Mucosa of descending colon (tissue), 3 donors: ENCODE measurements at regions not wholly inside any gene's neighbourhood (a gene's known extent, or its start where the extent isn't known, plus 50 kb on each side); places are given as distances from the start of the nearest gene placed in this dataset.

Experiments
- ATAC-seq: fragments of 200-7000 bp; cut with Tn5 transposase; one replicate; pipeline ENCODE4 v1.9.1; 2020; ENCODE audit warnings: mild to moderate bottlenecking, moderate library complexity
- DNase-seq, 3 donors: peaks; one replicate each; pipeline ENCODE4 v3.0.0-alpha.2; 2020
- H3K36me3 ChIP-seq: fragments of 200-600 bp; one replicate; pipeline ENCODE4 v1.8.0; 2021; ENCODE audit warnings: low read depth, mild to moderate bottlenecking
- H3K4me1 ChIP-seq: fragments of 200-600 bp; one replicate; pipeline ENCODE4 v1.8.0; 2021; ENCODE audit warnings: low read depth, mild to moderate bottlenecking
- H3K4me3 ChIP-seq: fragments of 200-600 bp; one replicate; pipeline ENCODE4 v1.8.0; 2021; ENCODE audit warnings: mild to moderate bottlenecking
- H3K9me3 ChIP-seq: fragments of 200-600 bp; one replicate; pipeline ENCODE4 v1.8.0; 2021; ENCODE audit warnings: mild to moderate bottlenecking
- intact Hi-C, 2 donors: fragments of 100-400 bp; cut with DNase I in 1 of 2; cut with micrococcal nuclease in 1 of 2; formaldehyde crosslinking; loops; one replicate each; pipeline versions ENCODE4 v1.11.0 to v1.11.1; 2022; cut with DNase I, micrococcal nuclease
- TF ChIP-seq, protein P1 (sequence below): fragments of 200-600 bp; IDR thresholded peaks from one replicate; pipeline ENCODE4 v1.8.0; 2022; ENCODE audit warnings: antibody characterized with exemption, mild to moderate bottlenecking
- donor health status: DM: no; HTN: no; CAD: no; lungs with moderate emphysema.
- donor health status: DM: no; HTN: no; CAD: no.
- donor health status: DM: no; HTN: yes; CAD: no.

DNA sequence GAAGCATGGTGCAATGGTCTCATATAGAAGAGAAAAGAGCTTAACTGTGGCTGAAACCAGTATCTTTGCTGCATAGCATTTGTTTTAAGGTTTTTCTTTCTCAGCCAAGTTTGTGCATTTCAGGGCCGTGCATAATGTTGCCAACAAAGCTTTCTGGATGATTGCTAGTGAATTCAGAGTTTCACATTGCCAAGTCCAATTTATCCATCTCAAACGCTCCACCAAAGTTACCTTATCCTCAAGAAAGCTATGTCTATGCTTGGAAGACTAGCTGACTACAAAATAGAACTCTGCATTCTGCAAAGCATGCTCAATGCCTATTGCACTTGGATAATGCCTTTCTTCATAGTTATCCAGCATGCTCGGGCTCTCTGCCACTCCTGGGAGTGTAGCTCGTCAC, 535.8 kb upstream of the SGCG start:
- Histone ChIP-seq H3K9me3 (no peaks in the 10 kb centered on the region), H3K4me1 (no peaks in the 10 kb centered on the region), H3K4me3 (no peak overlapping the region), H3K36me3 (no peaks in the 10 kb centered on the region)
- no peak for ATAC-seq
- no peak for DNase-seq
- intact Hi-C loops, result no loop called here
- TF ChIP-seq, protein P1, sequence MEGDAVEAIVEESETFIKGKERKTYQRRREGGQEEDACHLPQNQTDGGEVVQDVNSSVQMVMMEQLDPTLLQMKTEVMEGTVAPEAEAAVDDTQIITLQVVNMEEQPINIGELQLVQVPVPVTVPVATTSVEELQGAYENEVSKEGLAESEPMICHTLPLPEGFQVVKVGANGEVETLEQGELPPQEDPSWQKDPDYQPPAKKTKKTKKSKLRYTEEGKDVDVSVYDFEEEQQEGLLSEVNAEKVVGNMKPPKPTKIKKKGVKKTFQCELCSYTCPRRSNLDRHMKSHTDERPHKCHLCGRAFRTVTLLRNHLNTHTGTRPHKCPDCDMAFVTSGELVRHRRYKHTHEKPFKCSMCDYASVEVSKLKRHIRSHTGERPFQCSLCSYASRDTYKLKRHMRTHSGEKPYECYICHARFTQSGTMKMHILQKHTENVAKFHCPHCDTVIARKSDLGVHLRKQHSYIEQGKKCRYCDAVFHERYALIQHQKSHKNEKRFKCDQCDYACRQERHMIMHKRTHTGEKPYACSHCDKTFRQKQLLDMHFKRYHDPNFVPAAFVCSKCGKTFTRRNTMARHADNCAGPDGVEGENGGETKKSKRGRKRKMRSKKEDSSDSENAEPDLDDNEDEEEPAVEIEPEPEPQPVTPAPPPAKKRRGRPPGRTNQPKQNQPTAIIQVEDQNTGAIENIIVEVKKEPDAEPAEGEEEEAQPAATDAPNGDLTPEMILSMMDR, result no peak

DNA sequence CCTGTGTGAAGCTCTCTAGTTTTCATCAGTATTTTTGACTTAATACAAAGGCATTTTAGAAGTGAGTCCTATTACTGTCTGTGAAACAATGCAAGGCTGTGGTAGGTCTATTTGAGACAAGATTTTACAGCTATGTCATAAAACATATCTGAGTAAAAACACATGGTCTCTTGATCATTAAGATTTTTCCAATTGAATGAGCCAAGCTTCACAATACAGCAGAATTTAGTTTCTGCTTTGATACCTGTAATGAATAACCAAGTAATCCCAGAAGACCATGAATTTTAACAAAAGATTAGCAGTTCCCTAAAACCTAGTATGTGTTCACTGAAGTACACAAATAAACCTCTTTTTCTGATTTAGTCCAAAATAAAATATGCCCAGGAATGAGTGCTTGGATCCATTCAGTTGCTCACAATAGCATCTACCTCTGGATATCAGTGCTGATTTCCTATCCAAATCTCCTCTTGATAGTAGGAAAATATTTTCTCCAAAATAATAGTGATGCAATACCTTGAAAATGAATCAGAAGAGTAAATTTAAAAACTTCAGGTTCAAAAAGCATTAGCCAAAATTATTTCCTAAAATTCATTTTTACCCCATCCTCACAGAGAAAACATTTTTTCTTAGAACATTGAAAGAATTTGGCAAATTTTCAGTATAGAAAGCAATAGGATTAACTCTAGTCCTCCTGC, 533.5 kb upstream of the SGCG start:
- intact Hi-C loops, result no loop called here
- Histone ChIP-seq H3K9me3 (no peaks in the 10 kb centered on the region), H3K4me1 (no peaks in the 10 kb centered on the region), H3K4me3 (no peak overlapping the region), H3K36me3 (no peaks in the 10 kb centered on the region)
- TF ChIP-seq, protein P1, result no peak
- ATAC-seq, result no peak
- no peak for DNase-seq

DNA sequence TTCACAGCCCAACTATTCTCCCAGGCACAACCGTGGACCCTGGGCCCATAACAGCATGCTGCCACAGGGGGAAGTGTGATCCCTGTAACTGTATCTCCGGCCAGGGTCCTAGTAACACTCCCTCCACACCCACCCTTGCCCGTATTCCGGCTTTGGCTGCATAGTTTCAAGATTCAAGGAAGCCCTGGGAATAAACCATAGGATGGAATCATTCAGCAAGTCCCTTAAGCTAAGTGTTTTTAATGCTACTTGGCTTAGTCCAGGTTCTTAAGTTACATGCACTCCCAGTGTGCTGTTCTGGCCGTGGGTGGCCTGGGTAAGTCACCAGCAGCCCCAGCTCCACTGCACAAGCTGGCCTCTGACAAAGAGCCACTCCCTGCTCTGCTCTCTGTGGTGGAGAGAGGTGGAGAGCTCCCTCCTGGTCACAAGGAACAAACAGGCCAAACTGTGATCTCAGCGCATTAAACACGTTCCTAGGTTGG, 532.4 kb upstream of the SGCG start:
- H3K9me3 ChIP-seq, result no peaks in the 10 kb centered on the region
- H3K4me1 ChIP-seq, result no peaks in the 10 kb centered on the region
- ATAC-seq (no peak), DNase-seq (no peak)
- intact Hi-C loops, result no loop called here
- TF ChIP-seq, protein P1, result no peak
- no peaks in the 10 kb centered on the region for H3K36me3 ChIP-seq
- no peak overlapping the region for H3K4me3 ChIP-seq

DNA sequence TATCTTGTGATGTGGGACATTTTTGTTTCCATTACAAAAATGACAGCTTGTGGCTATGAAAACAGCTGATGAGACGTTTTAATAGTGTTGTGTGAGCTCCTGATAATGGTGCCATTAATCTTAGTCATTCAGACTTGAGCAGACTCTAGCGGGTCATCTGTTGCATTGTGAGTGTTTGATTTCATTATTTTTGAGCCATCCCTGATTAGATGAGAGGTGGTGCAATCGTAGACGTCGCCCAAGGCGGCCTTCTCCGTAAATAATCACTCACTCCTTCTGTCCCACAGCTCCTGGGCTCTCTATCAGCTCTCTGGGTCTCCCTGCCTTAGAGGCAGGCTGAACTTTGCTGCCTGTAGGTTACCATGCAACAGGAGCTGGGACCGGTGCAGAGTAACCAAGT, 528.0 kb upstream of the SGCG start:
- no peak overlapping the region for H3K4me3 ChIP-seq
- intact Hi-C loops, result no loop called here
- no peaks in the 10 kb centered on the region for H3K4me1 ChIP-seq
- TF ChIP-seq, protein P1, result no peak
- ATAC-seq (no peak), DNase-seq (no peak)
- no peaks in the 10 kb centered on the region for H3K36me3 ChIP-seq
- H3K9me3 ChIP-seq, result no peaks in the 10 kb centered on the region

DNA sequence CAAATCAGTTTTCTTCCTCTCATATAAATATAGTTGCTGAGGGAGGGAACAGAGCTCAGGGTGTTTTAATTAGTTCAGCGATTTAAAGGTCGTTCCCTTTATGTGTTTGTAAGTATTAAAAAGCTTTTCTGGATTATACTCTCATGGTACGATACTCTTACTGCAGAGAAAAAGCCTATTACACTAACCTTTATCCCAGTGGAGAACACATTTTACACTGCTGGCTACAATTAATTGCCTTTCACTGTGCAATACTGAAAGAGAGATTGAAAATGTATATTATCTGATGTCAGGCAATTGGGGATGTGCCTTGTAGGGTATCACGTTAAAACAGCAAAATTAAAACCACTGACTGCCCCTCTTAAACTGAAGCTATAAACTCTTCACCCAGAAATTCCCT, 526.9 kb upstream of the SGCG start:
- no peak for ATAC-seq
- no peaks in the 10 kb centered on the region for H3K4me1 ChIP-seq
- H3K4me3 ChIP-seq, result no peak overlapping the region
- H3K9me3 ChIP-seq, result no peaks in the 10 kb centered on the region
- intact Hi-C loops, result no loop called here
- DNase-seq, result no peak
- H3K36me3 ChIP-seq, result no peaks in the 10 kb centered on the region
- TF ChIP-seq, protein P1, result no peak
